Panc1 (cell line): ENCODE measurements at regions not wholly inside any gene's neighbourhood (a gene's known extent, or its start where the extent isn't known, plus 50 kb on each side); places are given as distances from the start of the nearest gene placed in this dataset.

Experiments
- ATAC-seq: fragments of 200-7000 bp; cut with Tn5 transposase; 2 replicates; pipeline ENCODE4 v1.9.1; 2020; ENCODE audit warnings: mild to moderate bottlenecking, moderate library complexity
- BruUV-seq: library from RNA; stranded (reverse); fragments of 400-500 nt; replicated peaks from 2 replicates; lab custom pipeline; 2021; lab: Mats Ljungman, UMichigan
- CTCF ChIA-PET: fragments of 300-600 bp; sonication (Branson Sonifier 250); formaldehyde crosslinking; loops from one replicate; lab custom pipeline; 2022; ENCODE audit warnings: antibody characterized with exemption; lab: Charles Lee
- POLR2A ChIA-PET: fragments of 300-600 bp; sonication (Branson Sonifier 250); formaldehyde crosslinking; loops from one replicate; lab custom pipeline; 2022; ENCODE audit warnings: antibody characterized with exemption; lab: Charles Lee
- DNase-seq: peaks from one replicate; pipeline ENCODE4 v3.0.0-alpha.2; 2010; ENCODE audit warnings: low read depth, low spot score
- H3K27ac ChIP-seq: 2 replicates; pipeline ENCODE4 v1.5.1; 2011; ENCODE audit warnings: mild to moderate bottlenecking, low read length, inconsistent platforms
- H3K27me3 ChIP-seq: fragments of 200-500 bp; sonication (Bioruptor generic); 2 replicates; pipeline ENCODE4 v1.6.0; 2014; ENCODE audit warnings: low read length, inconsistent platforms; ENCODE audit not compliant: control insufficient read depth, insufficient read depth
- H3K36me3 ChIP-seq: fragments of 200-500 bp; sonication (Bioruptor generic); 2 replicates; pipeline ENCODE4 v1.5.1; 2014; ENCODE audit warnings: inconsistent platforms, mild to moderate bottlenecking, low read length, moderate library complexity; ENCODE audit not compliant: control insufficient read depth, insufficient read depth
- H3K4me1 ChIP-seq: 2 replicates; pipeline ENCODE4 v1.5.1; 2011; ENCODE audit warnings: inconsistent platforms, mild to moderate bottlenecking, low read length, moderate library complexity; ENCODE audit not compliant: control insufficient read depth, insufficient read depth
- H3K4me3 ChIP-seq, 2 experiments: 2 replicates each; pipeline ENCODE4 v1.5.1; 2011 to 2012; ENCODE audit warnings: low read depth in 2 of 2, low read length in 2 of 2, mild to moderate bottlenecking in 2 of 2, inconsistent platforms in 1 of 2, moderate library complexity in 1 of 2
- H3K9me3 ChIP-seq: fragments of 200-500 bp; sonication (Bioruptor generic); 2 replicates; pipeline ENCODE4 v1.5.1; 2014; ENCODE audit warnings: low read depth, mild to moderate bottlenecking, inconsistent platforms, low read length, moderate library complexity; ENCODE audit not compliant: control insufficient read depth, insufficient read depth
- CTCF ChIP-seq: fragments of 450-650 bp; IDR thresholded peaks from 2 replicates; pipeline ENCODE4 v1.5.1; 2017; ENCODE audit warnings: mild to moderate bottlenecking
- POLR2AphosphoS5 ChIP-seq: IDR thresholded peaks from 2 replicates; pipeline ENCODE4 v1.6.1; 2012; ENCODE audit warnings: mild to moderate bottlenecking, low read depth, low read length, moderate library complexity
- REST ChIP-seq, 2 experiments: IDR thresholded peaks; 2 replicates each; pipeline ENCODE4 v1.6.1; 2011 to 2012; ENCODE audit warnings: low read depth in 2 of 2, control low read depth in 1 of 2, low read length in 1 of 2, mild to moderate bottlenecking in 1 of 2, moderate library complexity in 1 of 2; ENCODE audit not compliant: insufficient read depth in 1 of 2
- SIN3A ChIP-seq: IDR thresholded peaks from 2 replicates; pipeline ENCODE4 v1.6.1; 2012; ENCODE audit warnings: low read depth, mild to moderate bottlenecking, low read length, moderate library complexity, borderline replicate concordance; ENCODE audit not compliant: insufficient read depth
- TCF7L2 ChIP-seq: IDR thresholded peaks from 2 replicates; pipeline ENCODE4 v1.6.1; 2011; ENCODE audit warnings: mild to moderate bottlenecking, low read depth, low read length, inconsistent platforms
- in situ Hi-C: cut with HindIII; loops from 2 replicates; pipeline ENCODE4 v1.10.0; 2016; ENCODE audit warnings: low sequenced_read_pairs, low pct_unique_long_range_greater_than_20kb
- intact Hi-C: fragments of 100-400 bp; cut with micrococcal nuclease; formaldehyde crosslinking; loops from one replicate; pipeline ENCODE4 v1.10.0; 2022; ENCODE audit not compliant: unreplicated experiment

GRCh38 chr19:27795369-27795768 is 1417.6 kb downstream of the UQCRFS1 start:
- intact Hi-C loops (no loop called here), in situ Hi-C loops (no loop called here)
- ChIA-PET CTCF (no interaction called here), POLR2A (no interaction called here)
- Histone ChIP-seq H3K36me3 (peaks cover 13% of the 10 kb centered on the region), H3K27me3 (no peaks in the 10 kb centered on the region), H3K9me3 (no peaks in the 10 kb centered on the region), H3K27ac (0 out of 2 replicates have a peak overlapping the region, but pooled peaks have one; percentile 98), H3K4me1 (peaks cover 13% of the 10 kb centered on the region), H3K4me3 (peak overlapping the region; percentile 97 to 98)
- no peak for DNase-seq
- TF ChIP-seq REST (IDR thresholded peaks at IDR 0.05; ENCODE audit: insufficient read depth in 1 of 2, low read depth in 2 of 2, low read length in 1 of 2) (no peak), POLR2AphosphoS5 (no peak), CTCF (no peak), TCF7L2 (no peak), SIN3A (no peak)
- no peak for ATAC-seq
- no TSS peak for BruUV-seq

- H3K36me3 ChIP-seq: peaks cover 12% of the 10 kb centered on the region
- ChIA-PET POLR2A (no interaction called here), CTCF (no interaction called here)
- peak overlapping the region; percentile 97 to 98 for H3K4me3 ChIP-seq
- TF ChIP-seq REST (IDR thresholded peaks at IDR 0.05; ENCODE audit: insufficient read depth in 1 of 2, low read depth in 2 of 2, low read length in 1 of 2) (peak; percentile 75 to 87), SIN3A (no peak), TCF7L2 (no peak), CTCF (no peak)
- no TSS peak for BruUV-seq
- H3K27me3 ChIP-seq: no peaks in the 10 kb centered on the region
- H3K27ac ChIP-seq: peak overlapping the region; percentile 98
- no peak for ATAC-seq
- no peak for DNase-seq
- in situ Hi-C loops: no loop called here
- intact Hi-C loops: no loop called here
- H3K4me1 ChIP-seq: peaks cover 13% of the 10 kb centered on the region
- H3K9me3 ChIP-seq: no peaks in the 10 kb centered on the region
Measured at GRCh38 chr19:27794494-27795042, 1418.4 kb downstream of the UQCRFS1 start.
